Cardiac muscle cell (in vitro differentiated cells and primary cell): ENCODE measurements at regions not wholly inside any gene's neighbourhood (a gene's known extent, or its start where the extent isn't known, plus 50 kb on each side); places are given as distances from the start of the nearest gene placed in this dataset.

Experiments
- DNase-seq, 2 donors: peaks; one replicate each; pipeline versions ENCODE4 v3.0.0 to v3.0.0-alpha.2; 2010 to 2017; ENCODE audit warnings: low read depth in 1 of 2, low spot score in 1 of 2
- H3K27ac ChIP-seq: fragments of 200-600 bp; sonication (generic); 2 replicates; pipeline ENCODE4 v1.5.1; 2016
- H3K27me3 ChIP-seq: fragments of 200-600 bp; sonication (generic); 2 replicates; pipeline ENCODE4 v1.6.0; 2016; ENCODE audit warnings: control low read depth
- H3K36me3 ChIP-seq: fragments of 200-600 bp; sonication (generic); 2 replicates; pipeline ENCODE4 v1.5.1; 2016; ENCODE audit warnings: control low read depth
- H3K4me1 ChIP-seq: fragments of 200-600 bp; sonication (generic); 2 replicates; pipeline ENCODE4 v1.8.1; 2017; ENCODE audit warnings: low read depth, mild to moderate bottlenecking, mixed run types
- H3K4me3 ChIP-seq: fragments of 200-600 bp; sonication (generic); 2 replicates; pipeline ENCODE4 v1.5.1; 2016; ENCODE audit warnings: mild to moderate bottlenecking
- H3K9me3 ChIP-seq: fragments of 200-600 bp; sonication (generic); 2 replicates; pipeline ENCODE4 v1.5.1; 2017; ENCODE audit warnings: low read depth, mild to moderate bottlenecking, control low read depth
- CTCF ChIP-seq: IDR thresholded peaks from 2 replicates; pipeline ENCODE4 v1.5.1; 2012; ENCODE audit warnings: low read depth, mild to moderate bottlenecking, low read length

DNA sequence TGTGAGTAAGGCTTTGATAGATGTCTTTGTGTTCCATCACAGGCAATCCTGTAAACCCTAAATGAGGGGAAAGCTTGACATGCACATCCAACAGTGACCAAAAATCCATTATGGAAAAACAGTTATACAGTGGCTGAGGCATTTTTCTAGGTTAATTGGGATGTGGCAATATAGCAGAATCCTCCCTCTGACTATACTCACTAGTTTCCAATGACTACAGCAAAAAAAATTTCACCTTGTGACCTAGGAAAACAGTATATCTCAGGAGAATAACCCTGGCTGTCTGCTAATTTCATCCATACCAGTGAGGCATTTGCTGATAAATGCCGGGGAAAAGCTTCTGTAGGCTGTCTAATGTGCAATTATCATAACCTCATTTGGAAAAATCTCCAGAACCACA, 49.9 kb upstream of the SNCAIP start:
- TF ChIP-seq CTCF = no peak
- Histone ChIP-seq H3K4me1 (no peaks in the 10 kb centered on the region), H3K9me3 (no peaks in the 10 kb centered on the region)

More for the DNA sequence above, 49.9 kb upstream of the SNCAIP start:
- no peak overlapping the region for H3K27ac ChIP-seq
- no peaks in the 10 kb centered on the region for H3K27me3 ChIP-seq
- no peak overlapping the region for H3K4me3 ChIP-seq
- peak in 1 of 2 donors; percentile 47 for DNase-seq
- H3K36me3 ChIP-seq = no peaks in the 10 kb centered on the region
